Ishikawa (cell line): ENCODE measurements at regions not wholly inside any gene's neighbourhood (a gene's known extent, or its start where the extent isn't known, plus 50 kb on each side); places are given as distances from the start of the nearest gene placed in this dataset.

Experiments used
- CEBPB ChIP-seq: IDR thresholded peaks from 2 replicates; pipeline ENCODE4 v1.6.1; 2012
- CREB1 ChIP-seq: IDR thresholded peaks from 2 replicates; pipeline ENCODE4 v1.6.1; 2012; ENCODE audit warnings: low read depth
- EGR1 ChIP-seq: IDR thresholded peaks from 2 replicates; pipeline ENCODE4 v1.6.1; 2012
- EP300 ChIP-seq: IDR thresholded peaks from 2 replicates; pipeline ENCODE4 v1.6.1; 2012; ENCODE audit warnings: borderline replicate concordance
- FOXM1 ChIP-seq: IDR thresholded peaks from 2 replicates; pipeline ENCODE4 v1.6.1; 2012; ENCODE audit warnings: low read depth, borderline replicate concordance
- MAX ChIP-seq: IDR thresholded peaks from 2 replicates; pipeline ENCODE4 v1.6.1; 2012
- NFIC ChIP-seq: IDR thresholded peaks from 2 replicates; pipeline ENCODE4 v1.6.1; 2012
- RAD21 ChIP-seq: IDR thresholded peaks from 2 replicates; pipeline ENCODE4 v1.6.1; 2012; ENCODE audit warnings: low read depth
- TAF1 ChIP-seq: IDR thresholded peaks from 2 replicates; pipeline ENCODE4 v1.6.1; 2012; ENCODE audit warnings: low read depth, mild to moderate bottlenecking
- TCF12 ChIP-seq: IDR thresholded peaks from 2 replicates; pipeline ENCODE4 v1.6.1; 2012; ENCODE audit warnings: low read depth
- TEAD4 ChIP-seq: IDR thresholded peaks from 2 replicates; pipeline ENCODE4 v1.6.1; 2012
- YY1 ChIP-seq: IDR thresholded peaks from 2 replicates; pipeline ENCODE4 v1.6.1; 2012; ENCODE audit warnings: low read depth
- ZBTB7A ChIP-seq: IDR thresholded peaks from 2 replicates; pipeline ENCODE4 v1.6.1; 2012; ENCODE audit warnings: low read depth
- TF ChIP-seq, protein P1 (sequence below): IDR thresholded peaks from 2 replicates; pipeline ENCODE4 v1.6.1; 2012
- TF ChIP-seq, protein P2 (sequence below): IDR thresholded peaks from 2 replicates; pipeline ENCODE4 v1.6.1; 2012; ENCODE audit warnings: low read depth, mild to moderate bottlenecking

- TF ChIP-seq MAX (no peak), RAD21 (no peak), NFIC (no peak), CEBPB (no peak), ZBTB7A (no peak), CREB1 (no peak), TCF12 (no peak)
Measured at GRCh38 chr5:144710637-144711036, 540.0 kb downstream of the KCTD16 start.

GRCh38 chr5:144703776-144704175 is 533.1 kb downstream of the KCTD16 start:
- TF ChIP-seq, protein P1, sequence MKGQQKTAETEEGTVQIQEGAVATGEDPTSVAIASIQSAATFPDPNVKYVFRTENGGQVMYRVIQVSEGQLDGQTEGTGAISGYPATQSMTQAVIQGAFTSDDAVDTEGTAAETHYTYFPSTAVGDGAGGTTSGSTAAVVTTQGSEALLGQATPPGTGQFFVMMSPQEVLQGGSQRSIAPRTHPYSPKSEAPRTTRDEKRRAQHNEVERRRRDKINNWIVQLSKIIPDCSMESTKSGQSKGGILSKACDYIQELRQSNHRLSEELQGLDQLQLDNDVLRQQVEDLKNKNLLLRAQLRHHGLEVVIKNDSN = no peak
- TF ChIP-seq, protein P2, sequence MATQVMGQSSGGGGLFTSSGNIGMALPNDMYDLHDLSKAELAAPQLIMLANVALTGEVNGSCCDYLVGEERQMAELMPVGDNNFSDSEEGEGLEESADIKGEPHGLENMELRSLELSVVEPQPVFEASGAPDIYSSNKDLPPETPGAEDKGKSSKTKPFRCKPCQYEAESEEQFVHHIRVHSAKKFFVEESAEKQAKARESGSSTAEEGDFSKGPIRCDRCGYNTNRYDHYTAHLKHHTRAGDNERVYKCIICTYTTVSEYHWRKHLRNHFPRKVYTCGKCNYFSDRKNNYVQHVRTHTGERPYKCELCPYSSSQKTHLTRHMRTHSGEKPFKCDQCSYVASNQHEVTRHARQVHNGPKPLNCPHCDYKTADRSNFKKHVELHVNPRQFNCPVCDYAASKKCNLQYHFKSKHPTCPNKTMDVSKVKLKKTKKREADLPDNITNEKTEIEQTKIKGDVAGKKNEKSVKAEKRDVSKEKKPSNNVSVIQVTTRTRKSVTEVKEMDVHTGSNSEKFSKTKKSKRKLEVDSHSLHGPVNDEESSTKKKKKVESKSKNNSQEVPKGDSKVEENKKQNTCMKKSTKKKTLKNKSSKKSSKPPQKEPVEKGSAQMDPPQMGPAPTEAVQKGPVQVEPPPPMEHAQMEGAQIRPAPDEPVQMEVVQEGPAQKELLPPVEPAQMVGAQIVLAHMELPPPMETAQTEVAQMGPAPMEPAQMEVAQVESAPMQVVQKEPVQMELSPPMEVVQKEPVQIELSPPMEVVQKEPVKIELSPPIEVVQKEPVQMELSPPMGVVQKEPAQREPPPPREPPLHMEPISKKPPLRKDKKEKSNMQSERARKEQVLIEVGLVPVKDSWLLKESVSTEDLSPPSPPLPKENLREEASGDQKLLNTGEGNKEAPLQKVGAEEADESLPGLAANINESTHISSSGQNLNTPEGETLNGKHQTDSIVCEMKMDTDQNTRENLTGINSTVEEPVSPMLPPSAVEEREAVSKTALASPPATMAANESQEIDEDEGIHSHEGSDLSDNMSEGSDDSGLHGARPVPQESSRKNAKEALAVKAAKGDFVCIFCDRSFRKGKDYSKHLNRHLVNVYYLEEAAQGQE = no peak
- TF ChIP-seq RAD21 = no peak
- TF ChIP-seq TEAD4 = no peak
- TF ChIP-seq FOXM1 = no peak
- TF ChIP-seq YY1 = no peak
- no peak for TF ChIP-seq MAX
- no peak for TF ChIP-seq ZBTB7A
- no peak for TF ChIP-seq EGR1
- no peak for TF ChIP-seq TCF12
- TF ChIP-seq CEBPB = no peak
- no peak for TF ChIP-seq TAF1
- no peak for TF ChIP-seq NFIC
- no peak for TF ChIP-seq CREB1
- no peak for TF ChIP-seq EP300

DNA sequence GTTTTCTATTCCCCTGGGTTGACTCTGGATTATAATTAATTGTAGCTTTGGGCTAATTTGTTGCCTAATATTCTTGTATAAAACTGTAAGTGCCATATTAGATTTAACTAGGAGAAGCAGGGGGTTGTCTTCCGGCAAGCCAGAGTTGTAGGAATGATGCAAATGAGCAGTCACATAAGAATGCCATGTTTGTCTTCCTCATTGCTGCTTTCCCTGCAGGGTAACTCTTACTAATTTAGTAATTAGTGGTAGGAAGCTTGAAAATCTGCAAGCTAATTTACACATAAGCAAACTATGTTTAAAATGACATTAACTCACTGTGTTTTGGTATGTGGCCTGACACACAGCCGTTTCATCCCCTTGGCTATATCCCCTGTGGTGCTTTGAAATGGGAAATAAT is 527.8 kb downstream of the KCTD16 start:
- no peak for TF ChIP-seq CEBPB
- no peak for TF ChIP-seq RAD21
- TF ChIP-seq CREB1 = no peak

DNA sequence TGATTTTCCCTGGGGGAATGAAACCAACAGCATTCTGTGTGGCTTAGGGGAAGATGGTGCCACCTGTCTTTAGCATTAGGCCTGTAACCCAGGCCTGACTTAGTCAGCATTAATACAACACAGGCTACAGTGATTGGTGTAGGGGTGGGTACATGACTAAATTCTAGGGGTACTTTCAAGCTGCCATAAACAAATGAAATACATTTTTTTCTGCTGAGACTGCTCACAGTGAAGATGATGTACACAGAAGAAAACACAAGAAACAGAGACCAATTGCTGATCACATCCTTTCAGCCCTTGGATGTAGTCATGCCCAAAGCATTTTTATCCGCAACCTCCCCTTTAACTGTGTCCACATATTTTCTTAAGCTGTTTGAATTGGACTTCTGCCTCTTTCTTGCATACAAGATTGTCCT is 527.2 kb downstream of the KCTD16 start:
- TF ChIP-seq, protein P2 = no peak
- TF ChIP-seq RAD21 (no peak), ZBTB7A (no peak), MAX (no peak), NFIC (no peak), CREB1 (no peak), EGR1 (no peak), TAF1 (no peak), YY1 (no peak), TCF12 (no peak), EP300 (no peak), TEAD4 (no peak), CEBPB (no peak)
- TF ChIP-seq, protein P1 = no peak

- TF ChIP-seq, protein P1 = no peak
- no peak for TF ChIP-seq EP300
- TF ChIP-seq TAF1 = no peak
- no peak for TF ChIP-seq TEAD4
- TF ChIP-seq, protein P2 = no peak
- TF ChIP-seq EGR1 = no peak
Measured at GRCh38 chr5:144691936-144692335, 521.3 kb downstream of the KCTD16 start.
